GM19395 (cell line): ENCODE measurements at regions not wholly inside any gene's neighbourhood (a gene's known extent, or its start where the extent isn't known, plus 50 kb on each side); places are given as distances from the start of the nearest gene placed in this dataset.
"Not testable (repeated sequence)": the region's sequence is repeated elsewhere in the genome, so short reads cannot be mapped to it uniquely, and the experiment has no call there.

Source experiments
- ATAC-seq: cut with Tn5 transposase; IDR thresholded peaks from one replicate; pipeline ENCODE4 v1.9.1; 2021; ENCODE audit warnings: mild to moderate bottlenecking, moderate library complexity; ENCODE audit not compliant: unreplicated experiment

DNA sequence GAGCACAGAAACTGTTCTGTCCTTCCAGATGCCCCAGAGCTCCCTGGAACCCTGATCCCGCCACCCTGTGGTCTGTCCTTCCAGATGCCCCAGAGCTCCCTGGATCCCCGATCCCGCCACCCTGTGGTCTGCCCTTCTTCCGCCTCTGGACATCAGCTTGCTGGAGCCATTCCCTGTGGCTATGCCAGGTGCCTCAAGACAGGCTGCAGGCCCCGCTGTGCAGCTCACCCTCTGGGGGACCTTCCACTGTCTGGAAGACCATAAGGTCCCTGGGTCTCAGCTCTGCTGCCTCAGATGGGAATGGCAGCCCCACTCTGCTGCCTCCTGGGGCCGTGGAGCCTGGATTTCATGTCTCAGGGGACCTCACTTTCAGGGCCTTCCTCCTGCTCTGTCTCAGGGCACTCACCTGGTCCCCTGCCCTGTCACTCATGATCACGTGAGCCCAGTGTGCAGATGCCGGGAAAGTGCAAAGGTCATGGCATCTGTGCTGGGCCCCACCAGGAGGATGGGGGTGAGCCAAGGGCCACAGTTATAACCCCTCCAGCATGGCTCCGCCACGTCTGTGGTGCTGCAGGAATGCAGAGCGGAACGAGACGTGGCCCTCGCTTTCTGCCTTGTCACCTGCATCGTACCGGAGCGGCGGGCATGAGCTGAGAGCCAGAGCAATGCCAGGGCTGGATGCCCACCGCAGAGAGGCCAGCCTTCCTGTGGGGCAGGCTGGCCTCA is 1520.7 kb downstream of the BRD1 start:
- no peak for ATAC-seq

- no peak for ATAC-seq
Observed at GRCh38 chr22:48306284-48306683, 1521.4 kb downstream of the BRD1 start.

DNA sequence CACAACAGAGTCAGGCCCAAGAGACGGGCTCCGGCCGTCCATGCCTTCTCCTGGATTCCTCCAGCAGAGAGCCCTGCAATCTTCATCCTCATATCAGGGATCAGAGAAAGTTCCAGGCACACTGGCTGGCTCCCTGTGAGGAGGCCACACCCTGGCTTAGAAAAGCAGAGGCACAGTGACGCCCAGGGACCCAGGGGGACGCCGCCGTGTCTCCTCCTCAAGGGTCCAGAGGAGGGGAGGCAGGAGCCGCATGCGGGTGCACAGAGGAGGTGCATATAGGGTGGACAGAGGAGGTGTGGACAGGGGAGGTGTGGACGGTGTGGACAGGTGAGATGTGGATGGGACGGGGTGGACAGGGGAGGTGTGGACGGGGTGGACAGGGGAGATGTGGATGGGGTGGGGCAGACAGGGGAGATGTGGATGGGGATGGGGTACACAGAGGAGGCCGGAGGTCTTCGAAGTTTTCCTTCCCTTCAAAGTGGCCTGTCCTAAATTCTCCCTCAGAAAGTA is 1521.9 kb downstream of the BRD1 start:
- no peak for ATAC-seq

DNA sequence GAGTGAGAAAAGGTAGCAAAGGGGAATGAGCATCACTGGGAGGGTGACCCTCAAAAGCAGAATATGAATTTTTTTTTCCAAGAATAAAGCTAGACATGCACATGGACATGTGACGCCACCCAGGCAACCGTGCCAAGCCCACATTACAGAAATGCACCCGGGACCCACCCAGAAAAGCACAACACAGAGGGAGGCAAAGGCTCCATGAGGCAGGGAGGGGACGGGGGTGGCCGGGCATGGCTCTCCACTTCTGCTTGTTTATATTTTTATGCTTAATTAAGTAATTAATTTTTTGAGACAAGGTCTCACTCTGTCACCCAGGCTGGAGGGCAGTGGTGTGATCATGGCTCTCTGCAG is 1524.3 kb downstream of the BRD1 start:
- no peak for ATAC-seq

GRCh38 chr22:48302657-48303368 is 1524.9 kb downstream of the BRD1 start:
- ATAC-seq, result no peak

DNA sequence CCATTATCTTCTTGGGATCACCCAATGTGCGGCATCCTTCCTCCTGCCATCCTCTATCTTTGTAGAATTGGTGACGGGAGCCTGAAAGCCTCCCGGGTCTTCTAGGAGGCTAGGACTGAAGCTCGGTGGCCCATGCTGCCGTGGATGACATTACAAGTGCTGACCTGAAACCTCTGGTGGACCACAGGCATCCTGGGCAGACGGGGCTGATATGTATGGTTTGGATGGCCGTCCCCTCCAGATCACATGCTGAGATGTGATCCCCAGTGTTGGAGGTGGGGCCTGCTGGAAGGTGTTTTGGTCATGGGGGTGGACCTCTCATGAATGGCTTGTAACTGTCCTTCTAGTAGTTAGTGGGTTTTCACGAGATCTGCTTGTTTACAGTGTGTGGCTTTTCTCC is 1525.8 kb downstream of the BRD1 start:
- ATAC-seq, result no peak

DNA sequence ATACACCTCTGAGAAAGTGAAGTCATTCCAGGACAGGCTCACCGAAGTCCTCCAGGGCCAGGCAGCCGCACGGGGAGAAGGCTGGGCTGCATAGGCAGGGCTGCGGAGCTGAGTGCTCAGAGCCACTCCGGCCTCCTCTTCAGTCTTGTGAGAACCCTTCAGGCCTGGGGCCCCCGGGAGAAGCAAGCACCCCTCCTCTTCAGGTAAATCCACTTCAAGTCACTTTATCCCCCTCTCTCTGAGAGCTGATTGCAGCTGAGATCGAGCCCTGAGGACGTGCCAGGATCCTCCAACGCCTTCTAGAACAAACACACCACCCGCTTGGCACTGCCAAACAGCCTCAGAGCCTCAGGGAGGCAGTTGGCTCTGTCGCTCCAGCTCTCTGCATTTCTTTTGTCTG is 1526.3 kb downstream of the BRD1 start:
- no peak for ATAC-seq

DNA sequence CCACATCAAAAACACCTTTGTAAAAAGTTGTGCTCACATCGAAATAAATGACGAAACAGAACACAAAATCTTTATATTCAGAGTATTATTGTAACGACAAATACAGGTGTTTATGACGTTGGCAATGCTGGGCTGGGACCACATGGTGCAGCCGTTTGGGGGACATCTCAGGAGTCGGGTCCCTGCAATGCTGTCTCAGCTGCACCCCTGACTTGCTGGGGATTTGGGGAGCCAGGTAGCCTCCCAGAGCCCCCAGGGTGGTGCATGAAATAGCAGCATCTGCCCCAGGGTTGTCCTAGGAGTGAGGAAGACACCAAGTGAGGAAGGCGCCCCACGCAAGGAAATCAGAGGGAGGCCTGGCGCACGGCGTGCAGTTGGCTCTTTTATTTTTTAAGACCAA is 1526.8 kb downstream of the BRD1 start:
- ATAC-seq, result no peak

GRCh38 chr22:48299801-48300200 is 1527.9 kb downstream of the BRD1 start:
- no peak for ATAC-seq

DNA sequence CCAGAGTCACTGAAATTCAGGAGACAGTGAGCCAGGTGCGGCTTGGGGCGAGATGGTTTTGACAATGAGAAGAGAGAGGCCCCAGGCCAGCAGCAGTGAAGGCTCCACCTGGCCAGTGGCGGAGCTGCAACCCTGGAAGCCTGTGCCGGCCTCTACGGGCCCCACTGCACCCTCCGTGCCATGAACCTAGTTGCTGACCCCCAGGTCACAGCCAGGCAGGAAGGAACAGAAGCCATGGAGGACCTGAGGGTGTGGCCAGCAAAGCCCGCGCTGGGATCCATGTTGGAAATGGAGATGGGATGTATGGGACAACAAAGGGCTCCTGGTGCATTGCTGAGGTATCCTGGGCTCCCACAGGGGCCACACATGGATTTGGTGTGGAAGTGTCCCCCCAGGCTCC is 1528.5 kb downstream of the BRD1 start:
- ATAC-seq, result no peak

- no peak for ATAC-seq
Observed at GRCh38 chr22:48297296-48297695, 1530.4 kb downstream of the BRD1 start.

- ATAC-seq, result not testable (repeated sequence)
Observed at GRCh38 chr22:48289954-48290353, 1527.5 kb downstream of the TBC1D22A start.

DNA sequence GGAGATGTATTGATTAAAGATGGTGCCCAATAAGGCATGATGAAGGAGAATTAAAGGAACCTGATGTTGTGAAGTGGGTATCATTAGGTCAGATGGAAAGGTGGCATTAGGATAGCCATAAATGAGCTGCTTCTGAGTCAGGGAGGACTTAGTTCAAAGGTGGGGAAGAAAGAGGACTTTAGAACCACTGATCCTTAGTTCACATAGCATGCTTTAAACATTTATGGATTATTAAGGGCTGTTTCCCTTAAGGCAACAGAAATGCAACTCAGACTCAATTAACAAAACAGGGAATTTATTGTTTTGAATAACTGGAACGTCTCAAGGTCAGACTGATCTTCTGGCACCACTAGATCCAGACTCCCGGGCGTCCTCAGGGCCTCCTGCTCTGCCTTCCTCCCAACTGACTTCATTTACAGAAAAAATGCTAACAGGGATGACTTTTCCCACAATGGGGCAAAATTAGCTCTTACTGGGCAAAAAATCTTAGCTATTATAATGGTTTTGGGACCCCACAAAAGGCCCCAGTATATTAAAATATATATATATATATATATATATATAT is 1526.0 kb downstream of the TBC1D22A start:
- ATAC-seq, result no peak

DNA sequence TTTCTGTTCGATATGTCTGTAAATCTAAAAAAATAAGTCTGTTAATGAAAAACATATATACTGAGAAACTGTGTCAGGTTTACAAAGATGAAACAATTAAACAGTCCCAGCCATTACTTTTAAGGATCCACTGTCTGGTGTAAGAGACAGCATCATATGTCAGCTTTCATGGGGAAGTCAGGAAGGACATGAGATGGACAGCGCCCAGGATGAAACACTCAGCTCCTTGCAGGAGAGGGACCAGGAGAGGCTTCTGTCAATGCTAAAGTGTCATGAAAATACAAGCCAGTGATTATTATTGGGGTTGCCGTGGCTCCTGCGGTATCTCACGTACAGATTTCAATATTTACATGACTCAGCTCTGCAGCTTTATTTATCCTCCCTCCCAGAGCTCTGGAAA is 1524.6 kb downstream of the TBC1D22A start:
- ATAC-seq, result no peak

- ATAC-seq, result no peak
Observed at GRCh38 chr22:48284671-48285070, 1522.2 kb downstream of the TBC1D22A start.

GRCh38 chr22:48282804-48283203 is 1520.4 kb downstream of the TBC1D22A start:
- ATAC-seq, result no peak

GRCh38 chr22:48279461-48279756 is 1517.0 kb downstream of the TBC1D22A start:
- ATAC-seq, result no peak

DNA sequence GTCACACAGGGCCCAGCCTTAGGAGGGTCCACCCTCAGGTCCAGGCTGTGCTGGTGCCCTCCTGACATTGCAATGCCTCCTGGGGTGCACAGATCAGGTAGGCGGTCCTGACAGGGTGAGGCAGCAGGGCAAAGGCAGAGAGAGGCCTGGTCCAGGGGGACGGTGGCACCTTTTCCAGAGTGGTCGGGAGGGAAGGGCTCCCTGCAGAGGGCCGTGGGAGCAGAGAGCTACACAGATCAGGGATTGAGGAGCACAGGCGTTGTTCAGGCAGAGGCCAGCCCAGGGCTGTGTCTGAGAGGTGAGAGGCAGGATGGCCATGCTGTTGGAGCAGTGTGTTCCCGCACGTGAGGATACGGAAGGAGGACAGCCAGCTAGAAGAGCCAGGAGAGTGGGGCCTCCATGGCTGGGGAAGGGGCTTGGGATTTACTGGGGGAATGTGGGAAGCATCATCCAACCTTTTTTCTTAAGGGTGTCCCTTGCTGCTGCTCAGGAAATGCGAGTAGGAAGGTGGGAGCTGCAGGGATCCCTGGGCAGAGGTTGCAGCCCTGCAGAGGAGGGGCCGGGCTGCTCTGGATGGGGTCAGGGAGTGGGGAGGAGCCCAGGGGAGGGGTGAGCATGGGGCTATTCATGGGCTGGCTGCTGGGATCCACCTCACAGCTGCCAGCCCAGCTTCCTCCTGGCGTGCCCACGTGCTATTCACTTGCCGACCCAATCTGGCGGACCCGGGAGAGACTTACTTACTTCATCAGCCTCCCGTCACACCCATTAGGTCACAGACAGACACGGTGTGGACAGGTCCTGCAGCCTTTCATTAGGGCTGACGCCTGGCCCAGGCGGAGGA is 1516.4 kb downstream of the TBC1D22A start:
- ATAC-seq, result no peak

- no peak for ATAC-seq
Observed at GRCh38 chr22:48277868-48278581, 1515.6 kb downstream of the TBC1D22A start.

- ATAC-seq, result no peak
Observed at GRCh38 chr22:48276994-48277867, 1514.8 kb downstream of the TBC1D22A start.
